ENCODE measurements at regions not wholly inside any gene's neighbourhood (a gene's known extent, or its start where the extent isn't known, plus 50 kb on each side); places are given as distances from the start of the nearest gene placed in this dataset.
"Not testable (repeated sequence)": the region's sequence is repeated elsewhere in the genome, so short reads cannot be mapped to it uniquely, and the experiment has no call there.

DNA sequence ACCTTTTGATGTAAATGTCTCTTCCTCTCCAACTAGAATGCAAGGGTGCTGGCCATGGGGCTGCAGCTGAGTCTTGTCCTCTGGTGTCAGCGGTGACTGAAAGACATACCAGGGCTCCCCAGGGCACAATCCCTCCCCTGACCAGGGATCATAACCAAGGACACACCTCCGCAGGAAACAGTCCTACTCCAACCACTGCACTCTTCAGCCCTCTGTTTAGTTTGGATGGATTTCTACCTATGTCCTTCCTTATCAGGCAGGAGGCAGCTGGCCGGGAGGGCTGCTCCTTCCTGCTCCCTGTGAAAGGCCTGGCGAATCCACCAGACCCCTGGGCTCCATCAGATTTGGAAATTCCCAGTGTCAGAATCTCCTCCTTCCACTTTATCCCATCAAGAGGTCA lies 185.2 kb upstream of the ID2 start:
- 89% methylated on average over 4 of the region's 4 CpGs for WGBS
- DNase-seq (ENCODE audit: extremely low spot score): no peak
- H3K4me1 ChIP-seq (ENCODE audit: insufficient read depth): no peaks in the 10 kb centered on the region

GRCh38 chr2:8498994-8499393 lies 182.9 kb upstream of the ID2 start:
- H3K4me1 ChIP-seq (ENCODE audit: insufficient read depth): no peaks in the 10 kb centered on the region
- no peaks in the 10 kb centered on the region for H3K36me3 ChIP-seq (ENCODE audit: insufficient read depth)
- no peak overlapping the region for H3K4me3 ChIP-seq (ENCODE audit: low read depth, low read length)
- 85% methylated on average over 3 of the region's 3 CpGs for WGBS
- no peak for DNase-seq (ENCODE audit: extremely low spot score)
- no peak overlapping the region for H3K27ac ChIP-seq (ENCODE audit: low read depth)

More for the DNA sequence above, 185.2 kb upstream of the ID2 start:
- Histone ChIP-seq H3K4me3 (ENCODE audit: low read depth, low read length) (no peak overlapping the region), H3K36me3 (ENCODE audit: insufficient read depth) (no peaks in the 10 kb centered on the region), H3K27ac (ENCODE audit: low read depth) (no peak overlapping the region)

DNA sequence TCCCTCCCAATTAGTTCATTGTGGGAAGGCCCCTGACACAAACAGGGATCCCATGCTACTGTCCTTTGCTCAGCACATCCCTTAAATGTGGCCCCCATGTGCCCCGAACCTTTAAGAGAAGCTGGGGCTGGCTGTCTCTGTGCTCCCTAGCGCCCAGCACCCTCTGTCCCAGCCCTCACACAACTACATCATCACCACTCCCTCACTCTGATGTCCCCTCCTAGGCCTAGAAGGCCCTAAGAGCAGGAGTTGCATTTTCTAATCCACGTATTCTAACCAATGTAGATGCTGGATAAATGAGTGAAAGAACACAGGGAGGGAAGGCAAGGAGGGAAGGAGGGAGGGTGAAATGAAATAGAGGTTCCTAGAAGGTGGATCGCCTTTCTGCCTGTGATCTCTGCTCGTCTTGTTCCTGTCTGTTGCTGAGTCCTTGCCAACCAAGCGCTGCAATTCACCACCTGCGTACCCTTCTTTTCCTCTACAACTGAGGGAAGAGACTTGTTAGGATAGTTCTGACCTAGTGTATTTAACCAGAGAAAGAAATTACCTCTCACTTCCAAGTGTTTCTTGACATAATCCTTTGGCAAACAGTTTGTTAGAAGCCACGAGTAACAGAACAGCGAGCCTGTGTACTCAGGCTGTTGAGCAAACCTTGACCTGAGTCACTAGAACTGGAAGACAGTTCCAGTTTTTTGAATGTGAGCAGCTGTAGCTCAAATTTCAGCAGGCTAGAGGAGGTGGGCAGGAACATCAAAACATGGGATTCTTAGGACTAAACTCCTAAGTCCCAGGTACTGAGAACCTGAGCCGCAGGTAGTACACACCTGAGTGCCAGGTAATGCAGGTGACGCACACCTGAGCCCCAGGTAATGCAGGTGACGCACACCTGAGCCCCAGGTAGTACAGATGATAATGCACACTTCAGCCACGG lies 181.5 kb upstream of the ID2 start:
- Histone ChIP-seq H3K27ac (ENCODE audit: low read depth) (no peak overlapping the region), H3K4me1 (ENCODE audit: insufficient read depth) (no peaks in the 10 kb centered on the region), H3K36me3 (ENCODE audit: insufficient read depth) (no peaks in the 10 kb centered on the region), H3K4me3 (ENCODE audit: low read depth, low read length) (no peak overlapping the region)
- WGBS: 85% methylated on average over 13 of the region's 13 CpGs
- DNase-seq (ENCODE audit: extremely low spot score): no peak

GRCh38 chr2:8501061-8501720 lies 180.7 kb upstream of the ID2 start:
- no peak for DNase-seq (ENCODE audit: extremely low spot score)
- H3K36me3 ChIP-seq (ENCODE audit: insufficient read depth): no peaks in the 10 kb centered on the region
- WGBS: 89% methylated on average over 7 of the region's 7 CpGs
- H3K27ac ChIP-seq (ENCODE audit: low read depth): no peak overlapping the region
- H3K4me1 ChIP-seq (ENCODE audit: insufficient read depth): no peaks in the 10 kb centered on the region
- no peak overlapping the region for H3K4me3 ChIP-seq (ENCODE audit: low read depth, low read length)

- no peak overlapping the region for H3K27ac ChIP-seq (ENCODE audit: low read depth)
- no peak for DNase-seq (ENCODE audit: extremely low spot score)
- 73% methylated on average over 6 of the region's 6 CpGs for WGBS
Observed at GRCh38 chr2:8502316-8502715, 179.5 kb upstream of the ID2 start.

DNA sequence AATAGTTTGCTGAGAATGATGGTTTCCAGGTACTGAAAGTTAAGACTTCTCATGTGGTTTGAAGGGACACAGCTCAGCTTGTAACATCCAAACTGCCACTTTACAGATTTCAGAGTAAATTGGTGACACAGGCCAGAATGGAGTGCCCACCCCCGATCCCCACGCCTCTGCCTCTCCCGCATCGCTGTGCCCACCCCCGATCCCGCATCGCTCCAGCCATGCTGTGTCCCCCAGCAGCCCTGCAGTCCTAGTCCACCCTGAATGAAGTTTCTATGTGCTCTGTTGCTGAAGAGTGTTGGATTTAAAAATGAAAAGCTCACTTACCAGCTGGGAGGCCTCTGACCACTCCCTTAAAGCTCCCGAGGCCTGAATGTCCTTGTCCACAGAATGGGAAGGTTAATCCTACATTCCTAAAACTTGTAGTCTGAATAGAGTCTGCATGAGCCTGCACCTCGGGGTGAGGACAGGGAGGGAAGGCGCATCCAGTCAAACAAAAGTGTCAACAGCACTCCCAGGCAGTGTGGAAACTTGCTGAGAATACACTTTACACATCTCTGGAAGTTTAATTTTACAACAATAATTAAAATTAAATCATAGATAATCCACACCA lies 176.4 kb upstream of the ID2 start:
- Histone ChIP-seq H3K36me3 (ENCODE audit: insufficient read depth) (no peaks in the 10 kb centered on the region), H3K4me1 (ENCODE audit: insufficient read depth) (no peaks in the 10 kb centered on the region), H3K4me3 (ENCODE audit: low read depth, low read length) (no peak overlapping the region), H3K27ac (ENCODE audit: low read depth) (no peak overlapping the region)
- no peak for DNase-seq (ENCODE audit: extremely low spot score)
- WGBS: 78% methylated on average over 10 of the region's 10 CpGs

More at GRCh38 chr2:8502316-8502715, 179.5 kb upstream of the ID2 start:
- no peaks in the 10 kb centered on the region for H3K36me3 ChIP-seq (ENCODE audit: insufficient read depth)
- no peak overlapping the region for H3K4me3 ChIP-seq (ENCODE audit: low read depth, low read length)
- H3K4me1 ChIP-seq (ENCODE audit: insufficient read depth): no peaks in the 10 kb centered on the region

- Histone ChIP-seq H3K4me3 (ENCODE audit: low read depth, low read length) (no peak overlapping the region), H3K4me1 (ENCODE audit: insufficient read depth) (no peaks in the 10 kb centered on the region), H3K36me3 (ENCODE audit: insufficient read depth) (no peaks in the 10 kb centered on the region), H3K27ac (ENCODE audit: low read depth) (no peak overlapping the region)
- DNase-seq (ENCODE audit: extremely low spot score): no peak
- WGBS: 81% methylated on average over 7 of the region's 7 CpGs
Observed at GRCh38 chr2:8506746-8507145, 175.1 kb upstream of the ID2 start.

- H3K36me3 ChIP-seq (ENCODE audit: insufficient read depth): no peaks in the 10 kb centered on the region
- no peak overlapping the region for H3K4me3 ChIP-seq (ENCODE audit: low read depth, low read length)
- H3K4me1 ChIP-seq (ENCODE audit: insufficient read depth): no peaks in the 10 kb centered on the region
- no peak overlapping the region for H3K27ac ChIP-seq (ENCODE audit: low read depth)
- no peak for DNase-seq (ENCODE audit: extremely low spot score)
- 90% methylated on average over 5 of the region's 5 CpGs for WGBS
Observed at GRCh38 chr2:8508766-8509165, 173.1 kb upstream of the ID2 start.

GRCh38 chr2:8509621-8510020 lies 172.2 kb upstream of the ID2 start:
- Histone ChIP-seq H3K36me3 (ENCODE audit: insufficient read depth) (no peaks in the 10 kb centered on the region), H3K27ac (ENCODE audit: low read depth) (no peak overlapping the region), H3K4me3 (ENCODE audit: low read depth, low read length) (no peak overlapping the region), H3K4me1 (ENCODE audit: insufficient read depth) (no peaks in the 10 kb centered on the region)
- DNase-seq (ENCODE audit: extremely low spot score): no peak
- WGBS: 89% methylated on average over 2 of the region's 2 CpGs

DNA sequence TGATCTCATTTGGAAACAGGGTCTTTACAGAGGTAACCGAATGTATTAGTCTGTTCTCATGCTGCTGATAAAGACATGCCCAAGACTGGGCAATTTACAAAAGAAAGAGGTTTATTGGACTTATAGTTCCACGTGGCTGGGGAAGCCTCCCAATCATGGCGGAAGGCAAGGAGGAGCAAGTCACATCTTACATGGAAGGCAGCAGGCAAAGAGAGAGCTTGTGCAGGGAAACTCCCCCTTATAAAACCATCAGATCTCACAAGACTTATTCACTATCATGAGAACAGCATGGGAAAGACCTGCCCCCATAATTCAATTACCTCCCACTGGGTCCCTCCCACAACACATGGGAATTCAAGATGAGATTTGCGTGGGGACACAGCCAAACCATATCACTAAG lies 171.8 kb upstream of the ID2 start:
- not testable (repeated sequence) for H3K36me3 ChIP-seq (ENCODE audit: insufficient read depth); H3K27ac ChIP-seq (ENCODE audit: low read depth); DNase-seq (ENCODE audit: extremely low spot score); H3K4me1 ChIP-seq (ENCODE audit: insufficient read depth); H3K4me3 ChIP-seq (ENCODE audit: low read depth, low read length)
- WGBS: 89% methylated on average over 4 of the region's 4 CpGs

GRCh38 chr2:8510519-8510918 lies 171.3 kb upstream of the ID2 start:
- Histone ChIP-seq H3K4me3 (ENCODE audit: low read depth, low read length) (no peak overlapping the region), H3K27ac (ENCODE audit: low read depth) (no peak overlapping the region), H3K36me3 (ENCODE audit: insufficient read depth) (no peaks in the 10 kb centered on the region), H3K4me1 (ENCODE audit: insufficient read depth) (no peaks in the 10 kb centered on the region)
- no peak for DNase-seq (ENCODE audit: extremely low spot score)
- 81% methylated on average over 3 of the region's 3 CpGs for WGBS

DNA sequence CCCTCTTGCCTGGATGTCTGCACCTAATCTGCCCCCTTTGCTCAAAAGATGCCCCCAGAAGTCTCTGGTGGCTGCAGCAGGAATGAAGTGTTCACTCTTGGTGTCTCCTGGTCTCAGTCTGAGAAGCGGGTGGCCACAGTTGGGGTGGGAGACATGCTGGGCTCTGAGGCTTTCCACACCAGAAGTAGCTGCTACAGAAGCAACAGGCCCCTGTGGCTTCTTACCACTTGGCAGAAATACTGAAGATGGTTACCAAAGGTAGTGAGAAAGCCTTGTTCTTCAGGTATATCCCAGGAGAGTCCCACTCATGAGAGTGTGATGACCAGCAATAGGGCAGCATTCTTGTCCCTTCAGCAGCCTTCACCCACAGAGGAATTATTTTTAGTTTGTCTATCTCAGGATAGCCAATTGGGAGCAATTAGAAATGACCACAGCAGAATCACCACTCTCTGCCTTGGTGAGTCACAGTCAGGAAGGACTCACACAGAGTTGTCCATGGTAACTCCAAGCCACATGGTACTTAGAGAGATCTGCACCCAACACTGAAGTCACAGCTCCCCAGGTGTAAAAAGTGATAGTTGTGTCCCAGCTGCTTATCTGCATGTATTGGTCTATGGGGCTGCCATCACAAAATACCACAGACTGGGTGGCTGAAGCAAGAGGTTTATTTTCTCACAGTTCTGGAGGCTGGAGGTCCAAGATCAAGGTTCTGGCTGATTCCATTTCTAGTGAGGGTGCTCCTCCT lies 169.8 kb upstream of the ID2 start:
- Histone ChIP-seq H3K4me3 (ENCODE audit: low read depth, low read length) (no peak overlapping the region), H3K36me3 (ENCODE audit: insufficient read depth) (no peaks in the 10 kb centered on the region), H3K27ac (ENCODE audit: low read depth) (no peak overlapping the region), H3K4me1 (ENCODE audit: insufficient read depth) (no peaks in the 10 kb centered on the region)
- no peak for DNase-seq (ENCODE audit: extremely low spot score)
- 91% methylated on average over 1 of the region's 1 CpG for WGBS

GRCh38 chr2:8513601-8514273 lies 168.1 kb upstream of the ID2 start:
- Histone ChIP-seq H3K4me1 (ENCODE audit: insufficient read depth) (no peaks in the 10 kb centered on the region), H3K27ac (ENCODE audit: low read depth) (no peak overlapping the region), H3K36me3 (ENCODE audit: insufficient read depth) (no peaks in the 10 kb centered on the region), H3K4me3 (ENCODE audit: low read depth, low read length) (no peak overlapping the region)
- no peak for DNase-seq (ENCODE audit: extremely low spot score)
- WGBS: 96% methylated on average over 14 of the region's 14 CpGs
